OCI-LY1 (cell line): ENCODE measurements at regions not wholly inside any gene's neighbourhood (a gene's known extent, or its start where the extent isn't known, plus 50 kb on each side); places are given as distances from the start of the nearest gene placed in this dataset.

Experiments
- H2AFZ ChIP-seq: fragments of 200-600 bp; sonication (generic), shearing (Covaris generic); 2 replicates; pipeline ENCODE4 v1.6.0; 2014; ENCODE audit warnings: antibody characterized with exemption, mild to moderate bottlenecking, low read length
- H3F3A ChIP-seq: fragments of 200-600 bp; sonication (generic), shearing (Covaris generic); 2 replicates; pipeline ENCODE4 v1.6.0; 2014; ENCODE audit warnings: mild to moderate bottlenecking, antibody characterized with exemption, low read length, moderate library complexity; ENCODE audit not compliant: insufficient read depth
- H3K27ac ChIP-seq: fragments of 200-600 bp; sonication (generic); 2 replicates; pipeline ENCODE4 v1.5.1; 2014; ENCODE audit warnings: low read length, mixed run types, mild to moderate bottlenecking, low read depth; ENCODE audit not compliant: poor library complexity, severe bottlenecking
- H3K27me3 ChIP-seq: fragments of 200-600 bp; sonication (generic); 2 replicates; pipeline ENCODE4 v1.6.0; 2014; ENCODE audit warnings: antibody characterized with exemption, mild to moderate bottlenecking, low read length, moderate library complexity; ENCODE audit not compliant: insufficient read depth
- H3K36me3 ChIP-seq: fragments of 200-600 bp; sonication (generic); 2 replicates; pipeline ENCODE4 v1.6.1; 2014; ENCODE audit warnings: mild to moderate bottlenecking, antibody characterized with exemption, low read length, moderate library complexity, mixed read lengths; ENCODE audit not compliant: insufficient read depth
- H3K4me1 ChIP-seq: fragments of 200-600 bp; sonication (generic); 2 replicates; pipeline ENCODE4 v1.5.1; 2014; ENCODE audit warnings: mild to moderate bottlenecking, low read length, moderate library complexity; ENCODE audit not compliant: insufficient read depth, severe bottlenecking
- H3K4me2 ChIP-seq: fragments of 200-600 bp; sonication (generic), shearing (Covaris generic); 2 replicates; pipeline ENCODE4 v1.6.1; 2014; ENCODE audit warnings: low read length
- H3K4me3 ChIP-seq: fragments of 200-600 bp; sonication (generic); 2 replicates; pipeline ENCODE4 v1.5.1; 2014; ENCODE audit warnings: low read length, low read depth, mild to moderate bottlenecking, mixed read lengths; ENCODE audit not compliant: poor library complexity, severe bottlenecking
- H3K79me2 ChIP-seq: fragments of 200-600 bp; shearing (Covaris generic); 2 replicates; pipeline ENCODE4 v1.6.1; 2016; ENCODE audit warnings: mixed run types, low read length, mixed read lengths; ENCODE audit not compliant: insufficient read depth
- H3K9ac ChIP-seq: fragments of 200-600 bp; sonication (generic), shearing (Covaris generic); 2 replicates; pipeline ENCODE4 v1.6.1; 2014; ENCODE audit warnings: mild to moderate bottlenecking, low read length, mixed read lengths
- H3K9me2 ChIP-seq: fragments of 200-600 bp; sonication (generic), shearing (Covaris generic); 2 replicates; pipeline ENCODE4 v1.6.1; 2014; ENCODE audit warnings: low read depth, mild to moderate bottlenecking, low read length, mixed read lengths
- H3K9me3 ChIP-seq: fragments of 200-600 bp; shearing (Covaris generic); 2 replicates; pipeline ENCODE4 v1.6.1; 2014; ENCODE audit warnings: low read length, mixed read lengths
- H4K20me1 ChIP-seq: fragments of 200-600 bp; sonication (generic), shearing (Covaris generic); 2 replicates; pipeline ENCODE4 v1.6.0; 2016; ENCODE audit warnings: mild to moderate bottlenecking, low read length; ENCODE audit not compliant: insufficient read depth
- EZH2 ChIP-seq: fragments of 200-600 bp; sonication (generic), shearing (Covaris generic); IDR thresholded peaks from 2 replicates; pipeline ENCODE4 v1.8.0; 2017; ENCODE audit warnings: borderline replicate concordance, mixed run types, mild to moderate bottlenecking, antibody characterized with exemption, low read length, moderate library complexity, mixed read lengths
- TF ChIP-seq, protein P1 (sequence below): fragments of 200-600 bp; sonication (generic), shearing (Covaris generic); IDR thresholded peaks from 2 replicates; pipeline ENCODE4 v1.5.1; 2017; ENCODE audit warnings: mild to moderate bottlenecking, antibody characterized with exemption, low read length, moderate library complexity, mixed read lengths

DNA sequence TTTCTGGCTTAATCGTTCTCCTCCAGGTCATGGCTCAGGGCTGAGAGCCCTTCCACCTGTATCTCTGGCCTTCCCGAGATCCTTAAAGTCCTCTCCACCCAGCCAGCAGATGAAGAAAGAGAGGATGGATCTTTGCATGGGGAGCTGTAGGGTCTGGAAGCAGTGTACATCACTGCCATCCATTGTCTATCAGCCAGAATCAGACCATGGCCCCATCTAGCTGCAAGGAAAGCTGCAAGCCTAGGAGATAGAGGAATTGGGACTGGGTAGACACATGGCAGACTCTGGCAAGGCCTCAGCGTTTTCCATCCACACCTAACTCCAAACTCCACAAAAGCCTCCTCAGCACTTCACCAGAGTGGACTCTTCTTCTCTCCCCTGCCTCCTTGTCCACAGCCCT lies 113.8 kb upstream of the MAFB start:
- Histone ChIP-seq H3K4me3 (no peak overlapping the region), H3K36me3 (no peaks in the 10 kb centered on the region), H3F3A (no peaks in the 10 kb centered on the region), H3K4me2 (no peak overlapping the region), H4K20me1 (no peaks in the 10 kb centered on the region), H2AFZ (no peak overlapping the region), H3K27me3 (no peaks in the 10 kb centered on the region; the same call in 1 of the 2 replicates), H3K79me2 (no peaks in the 10 kb centered on the region), H3K9me3 (no peaks in the 10 kb centered on the region), H3K9ac (no peak overlapping the region), H3K9me2 (no peaks in the 10 kb centered on the region), H3K27ac (no peak overlapping the region), H3K4me1 (peaks cover 3% of the 10 kb centered on the region)
- TF ChIP-seq, protein P1, sequence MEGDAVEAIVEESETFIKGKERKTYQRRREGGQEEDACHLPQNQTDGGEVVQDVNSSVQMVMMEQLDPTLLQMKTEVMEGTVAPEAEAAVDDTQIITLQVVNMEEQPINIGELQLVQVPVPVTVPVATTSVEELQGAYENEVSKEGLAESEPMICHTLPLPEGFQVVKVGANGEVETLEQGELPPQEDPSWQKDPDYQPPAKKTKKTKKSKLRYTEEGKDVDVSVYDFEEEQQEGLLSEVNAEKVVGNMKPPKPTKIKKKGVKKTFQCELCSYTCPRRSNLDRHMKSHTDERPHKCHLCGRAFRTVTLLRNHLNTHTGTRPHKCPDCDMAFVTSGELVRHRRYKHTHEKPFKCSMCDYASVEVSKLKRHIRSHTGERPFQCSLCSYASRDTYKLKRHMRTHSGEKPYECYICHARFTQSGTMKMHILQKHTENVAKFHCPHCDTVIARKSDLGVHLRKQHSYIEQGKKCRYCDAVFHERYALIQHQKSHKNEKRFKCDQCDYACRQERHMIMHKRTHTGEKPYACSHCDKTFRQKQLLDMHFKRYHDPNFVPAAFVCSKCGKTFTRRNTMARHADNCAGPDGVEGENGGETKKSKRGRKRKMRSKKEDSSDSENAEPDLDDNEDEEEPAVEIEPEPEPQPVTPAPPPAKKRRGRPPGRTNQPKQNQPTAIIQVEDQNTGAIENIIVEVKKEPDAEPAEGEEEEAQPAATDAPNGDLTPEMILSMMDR: no peak
- TF ChIP-seq EZH2: no peak

DNA sequence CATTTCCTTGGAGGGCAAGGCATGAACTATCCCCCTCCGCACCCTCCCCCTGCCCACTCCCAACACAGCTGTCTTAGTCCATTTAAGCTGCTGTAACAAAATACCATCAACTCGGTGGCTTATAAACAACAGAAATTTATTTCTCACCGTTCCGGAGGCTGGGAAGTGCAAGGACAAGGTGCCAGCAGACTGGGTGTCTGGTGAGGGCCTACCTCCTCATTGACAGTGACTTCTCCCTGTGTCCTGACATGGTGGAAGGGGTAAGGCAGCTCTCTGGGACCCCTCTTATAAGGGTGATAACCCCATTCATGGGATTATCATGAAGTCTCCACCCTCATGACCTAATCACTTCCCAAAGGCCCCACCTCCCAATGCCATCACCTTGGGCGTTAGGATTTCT lies 114.3 kb upstream of the MAFB start:
- Histone ChIP-seq H3K4me1 (peaks cover 3% of the 10 kb centered on the region), H3K9me3 (no peaks in the 10 kb centered on the region), H2AFZ (no peak overlapping the region), H3K4me2 (no peak overlapping the region), H3K9ac (no peak overlapping the region), H3K9me2 (no peaks in the 10 kb centered on the region), H3K27me3 (no peaks in the 10 kb centered on the region; the same call in 1 of the 2 replicates), H3K36me3 (no peaks in the 10 kb centered on the region), H4K20me1 (no peaks in the 10 kb centered on the region), H3K79me2 (no peaks in the 10 kb centered on the region), H3K27ac (no peak overlapping the region), H3F3A (no peaks in the 10 kb centered on the region), H3K4me3 (no peak overlapping the region)
- TF ChIP-seq, protein P1: no peak
- no peak for TF ChIP-seq EZH2

DNA sequence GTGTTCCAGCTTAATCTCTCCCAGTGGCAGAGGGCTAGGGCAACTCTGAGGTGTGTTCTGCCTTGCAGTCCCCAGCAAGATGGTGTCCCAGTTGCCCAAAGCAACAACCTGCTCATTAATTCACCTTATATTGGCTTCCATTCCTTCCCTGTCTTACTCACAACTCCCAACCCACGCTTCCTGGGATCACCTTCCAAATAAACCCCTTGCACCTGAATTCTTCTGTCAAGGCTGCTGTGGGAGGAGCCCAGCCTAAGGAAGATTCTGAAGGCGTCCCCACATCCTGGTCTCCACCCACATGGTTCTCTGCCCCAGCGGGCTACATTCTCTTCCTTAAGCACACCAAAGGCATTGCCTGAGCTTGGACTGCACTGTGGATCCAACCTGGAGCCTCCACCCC lies 116.6 kb upstream of the MAFB start:
- Histone ChIP-seq H3K9ac (no peak overlapping the region), H3K4me2 (no peak overlapping the region), H3K27me3 (no peaks in the 10 kb centered on the region; the same call in 1 of the 2 replicates), H4K20me1 (no peaks in the 10 kb centered on the region), H3K9me2 (no peaks in the 10 kb centered on the region), H3K4me3 (no peak overlapping the region), H3K9me3 (no peaks in the 10 kb centered on the region), H3F3A (no peaks in the 10 kb centered on the region), H3K27ac (no peak overlapping the region), H3K79me2 (no peaks in the 10 kb centered on the region), H2AFZ (no peak overlapping the region), H3K36me3 (no peaks in the 10 kb centered on the region), H3K4me1 (peaks cover 3% of the 10 kb centered on the region)
- TF ChIP-seq, protein P1: no peak
- no peak for TF ChIP-seq EZH2
